SH-SY5Y (cell line): ENCODE measurements at regions not wholly inside any gene's neighbourhood (a gene's known extent, or its start where the extent isn't known, plus 50 kb on each side); places are given as distances from the start of the nearest gene placed in this dataset.

Experiments used
- GATA2 ChIP-seq: IDR thresholded peaks from 2 replicates; pipeline ENCODE4 v1.6.1; 2011; ENCODE audit warnings: mild to moderate bottlenecking, low read depth, low read length
- GATA3 ChIP-seq: IDR thresholded peaks from 2 replicates; pipeline ENCODE4 v1.6.1; 2011; ENCODE audit warnings: low read depth, mild to moderate bottlenecking, low read length, moderate library complexity

- TF ChIP-seq GATA2 (no peak), GATA3 (no peak)
These were observed 102.6 kb upstream of the MED13L start for GRCh38 chr12:116380108-116380507.
